Bronchial epithelial cell (primary cell): ENCODE measurements at regions not wholly inside any gene's neighbourhood (a gene's known extent, or its start where the extent isn't known, plus 50 kb on each side); places are given as distances from the start of the nearest gene placed in this dataset.

Experiments used
- DNase-seq: peaks from one replicate; pipeline ENCODE4 v3.0.0-alpha.2; 2010; ENCODE audit warnings: low read depth
- FAIRE-seq: peaks from 2 replicates; lab custom pipeline; 2011; peaks lifted over from hg19 to GRCh38; lab: Jason Lieb, UNC
- H3K27me3 ChIP-seq: 2 replicates; pipeline ENCODE4 v1.5.1; 2011; ENCODE audit warnings: low read length; ENCODE audit not compliant: control insufficient read depth, insufficient read depth
- H3K36me3 ChIP-seq: 2 replicates; pipeline ENCODE4 v1.5.1; 2011; ENCODE audit warnings: low read length; ENCODE audit not compliant: control insufficient read depth, insufficient read depth
- H3K4me3 ChIP-seq: 2 replicates; pipeline ENCODE4 v1.5.1; 2011; ENCODE audit warnings: mild to moderate bottlenecking, low read depth, low read length, control low read depth
- TF ChIP-seq, protein P1 (sequence below): IDR thresholded peaks from 2 replicates; pipeline ENCODE4 v1.5.1; 2011; ENCODE audit warnings: mild to moderate bottlenecking, moderate library complexity, low read length, control low read depth, inconsistent platforms; ENCODE audit not compliant: insufficient read depth, severe bottlenecking

DNA sequence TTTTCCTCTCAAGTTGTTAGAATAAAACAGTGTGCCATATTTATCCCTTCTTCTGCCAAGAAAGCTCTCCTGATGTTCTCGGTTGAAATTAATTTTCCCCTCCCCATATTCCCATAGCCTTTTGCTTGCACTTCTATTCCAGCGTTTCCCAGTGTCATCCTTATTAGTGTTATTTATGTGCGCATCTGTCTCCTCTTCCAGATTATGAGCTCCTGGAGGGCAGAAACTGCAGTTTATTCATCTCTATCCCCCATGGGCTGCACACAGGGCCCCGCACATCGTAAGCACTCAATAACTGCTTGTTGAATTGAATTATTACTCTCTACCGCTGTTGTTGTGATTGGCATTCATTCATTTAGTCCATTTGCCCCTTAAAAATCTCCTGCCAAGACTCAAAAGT, 149.4 kb downstream of the SOX3 start:
- TF ChIP-seq, protein P1, sequence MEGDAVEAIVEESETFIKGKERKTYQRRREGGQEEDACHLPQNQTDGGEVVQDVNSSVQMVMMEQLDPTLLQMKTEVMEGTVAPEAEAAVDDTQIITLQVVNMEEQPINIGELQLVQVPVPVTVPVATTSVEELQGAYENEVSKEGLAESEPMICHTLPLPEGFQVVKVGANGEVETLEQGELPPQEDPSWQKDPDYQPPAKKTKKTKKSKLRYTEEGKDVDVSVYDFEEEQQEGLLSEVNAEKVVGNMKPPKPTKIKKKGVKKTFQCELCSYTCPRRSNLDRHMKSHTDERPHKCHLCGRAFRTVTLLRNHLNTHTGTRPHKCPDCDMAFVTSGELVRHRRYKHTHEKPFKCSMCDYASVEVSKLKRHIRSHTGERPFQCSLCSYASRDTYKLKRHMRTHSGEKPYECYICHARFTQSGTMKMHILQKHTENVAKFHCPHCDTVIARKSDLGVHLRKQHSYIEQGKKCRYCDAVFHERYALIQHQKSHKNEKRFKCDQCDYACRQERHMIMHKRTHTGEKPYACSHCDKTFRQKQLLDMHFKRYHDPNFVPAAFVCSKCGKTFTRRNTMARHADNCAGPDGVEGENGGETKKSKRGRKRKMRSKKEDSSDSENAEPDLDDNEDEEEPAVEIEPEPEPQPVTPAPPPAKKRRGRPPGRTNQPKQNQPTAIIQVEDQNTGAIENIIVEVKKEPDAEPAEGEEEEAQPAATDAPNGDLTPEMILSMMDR = no peak
- H3K4me3 ChIP-seq = no peak overlapping the region
- H3K36me3 ChIP-seq = no peaks in the 10 kb centered on the region
- FAIRE-seq (no peak), DNase-seq (no peak)
- H3K27me3 ChIP-seq = peaks cover 1% of the 10 kb centered on the region

DNA sequence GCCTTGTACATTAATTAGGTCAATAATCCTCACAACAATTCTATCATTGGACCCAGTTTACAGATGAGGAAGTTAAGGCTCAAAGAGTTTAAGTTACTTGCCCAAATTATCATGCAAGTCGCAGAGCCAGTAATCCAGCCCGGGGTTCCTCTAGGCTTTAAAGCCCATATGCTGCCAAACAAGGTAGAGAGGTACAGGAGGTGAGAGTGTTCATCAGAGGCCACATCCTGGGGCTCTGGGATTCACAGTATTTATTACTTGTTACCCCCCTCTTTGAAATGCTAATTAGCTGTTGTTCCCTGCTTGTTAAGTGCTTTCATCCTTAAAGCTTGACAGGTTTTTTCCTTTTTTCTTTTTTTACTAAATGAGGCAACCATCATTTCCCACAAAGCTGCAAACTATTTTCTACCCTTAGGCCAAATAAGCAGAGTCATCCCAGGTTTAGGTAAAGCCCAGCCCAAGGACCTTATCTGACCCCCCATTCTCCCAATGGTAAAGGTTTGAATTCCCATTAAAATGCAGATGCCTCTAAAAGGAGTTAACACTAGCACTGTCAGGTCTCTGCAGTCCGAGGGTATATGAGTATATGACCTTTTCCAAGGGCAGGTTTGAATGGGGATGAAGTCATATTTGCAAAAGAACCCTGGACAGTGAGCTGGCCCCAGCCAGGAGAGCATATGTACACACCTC, 150.3 kb downstream of the SOX3 start:
- FAIRE-seq (no peak), DNase-seq (no peak)
- Histone ChIP-seq H3K36me3 (no peaks in the 10 kb centered on the region), H3K27me3 (peaks cover 1% of the 10 kb centered on the region), H3K4me3 (no peak overlapping the region)
- TF ChIP-seq, protein P1 = no peak

DNA sequence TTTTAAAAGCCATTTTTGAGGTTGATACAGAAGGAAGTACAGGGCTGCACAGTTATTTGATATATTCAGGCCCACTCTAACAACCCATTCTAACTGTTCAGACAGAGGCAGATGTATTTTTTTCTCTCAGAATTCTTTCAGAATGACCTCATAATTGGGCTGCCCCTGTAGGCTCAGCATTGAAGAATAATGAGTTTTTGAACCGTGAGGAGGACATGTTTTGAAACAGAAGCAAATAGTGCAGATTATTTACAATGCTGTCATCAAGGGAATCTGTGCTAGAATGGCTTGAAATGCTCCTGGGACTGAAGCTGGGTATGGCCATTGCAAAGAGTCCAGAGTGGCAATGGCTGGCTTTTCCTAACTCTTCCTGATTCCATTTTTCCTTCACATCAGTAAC, 158.1 kb downstream of the SOX3 start:
- Histone ChIP-seq H3K36me3 (no peaks in the 10 kb centered on the region), H3K27me3 (no peaks in the 10 kb centered on the region), H3K4me3 (no peak overlapping the region)
- FAIRE-seq (no peak), DNase-seq (peak; percentile 29)
- TF ChIP-seq, protein P1 = no peak

DNA sequence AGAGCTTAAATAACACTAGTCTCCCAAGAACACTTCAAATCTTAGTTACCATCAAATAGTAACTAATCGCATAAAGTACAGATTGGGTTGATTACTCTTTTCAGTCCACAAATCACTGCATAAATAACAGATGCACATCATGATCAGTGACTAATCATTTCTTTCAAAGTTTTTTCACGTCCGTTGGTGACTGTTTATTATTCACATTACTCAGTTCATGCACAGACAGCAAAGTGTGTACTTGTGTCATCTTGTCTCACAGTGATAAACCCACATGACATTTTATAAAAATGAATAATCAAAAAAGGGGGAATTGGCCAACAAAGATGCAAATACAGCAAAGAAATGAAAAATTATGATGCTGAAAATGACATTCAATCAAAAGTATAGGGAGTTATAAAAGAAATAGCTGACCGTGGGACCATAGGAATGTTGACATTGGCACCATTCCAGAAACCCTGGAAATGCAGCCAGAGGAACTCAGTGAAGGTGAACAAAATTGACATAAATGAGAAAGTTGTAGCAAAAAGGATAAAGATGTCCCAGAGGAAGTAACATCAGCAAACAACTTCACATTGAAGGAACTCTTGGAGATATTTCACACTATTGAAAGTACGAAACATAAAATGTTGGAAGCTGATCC, 161.5 kb downstream of the SOX3 start:
- no peaks in the 10 kb centered on the region for H3K36me3 ChIP-seq
- DNase-seq (peak; percentile 81), FAIRE-seq (no peak)
- TF ChIP-seq, protein P1 = no peak
- H3K4me3 ChIP-seq = no peak overlapping the region
- H3K27me3 ChIP-seq = no peaks in the 10 kb centered on the region

DNA sequence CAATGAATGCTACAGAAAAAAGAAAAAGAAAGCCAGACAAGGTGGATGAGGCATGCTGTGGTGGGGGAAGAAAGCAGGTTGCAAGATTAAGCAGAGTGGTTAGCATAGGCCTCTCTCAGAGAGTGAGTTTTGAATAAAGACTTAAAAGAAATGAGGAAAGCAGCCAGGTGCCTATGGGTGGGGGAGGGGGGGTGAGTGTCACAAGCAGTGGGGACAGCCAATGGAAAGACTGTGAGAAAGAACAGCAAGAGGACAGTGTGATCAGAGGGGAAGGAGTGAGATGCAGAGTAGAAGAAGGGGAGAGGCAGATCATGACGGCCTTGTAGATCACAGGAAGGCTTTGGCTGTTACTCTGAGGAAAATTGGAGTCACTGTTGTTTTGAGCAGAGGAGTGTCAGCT, 162.5 kb downstream of the SOX3 start:
- Histone ChIP-seq H3K27me3 (no peaks in the 10 kb centered on the region), H3K36me3 (no peaks in the 10 kb centered on the region), H3K4me3 (no peak overlapping the region)
- DNase-seq = no peak
- TF ChIP-seq, protein P1 = no peak
- no peak for FAIRE-seq
